Mammary epithelial cell (primary cell): ENCODE measurements at regions not wholly inside any gene's neighbourhood (a gene's known extent, or its start where the extent isn't known, plus 50 kb on each side); places are given as distances from the start of the nearest gene placed in this dataset.

Experiments used
- CTCF ChIP-seq, 2 donors: IDR thresholded peaks in 1 of 2; conservative IDR thresholded peaks in 1 of 2; 2 replicates each; pipeline ENCODE4 v1.5.1; 2011 to 2012; ENCODE audit warnings: inconsistent platforms in 2 of 2, low read length in 2 of 2, mild to moderate bottlenecking in 2 of 2, control low read depth in 1 of 2, low read depth in 1 of 2; ENCODE audit not compliant: insufficient read depth in 1 of 2; ENCODE audit errors: extremely low read depth in 1 of 2
- EZH2 ChIP-seq: IDR thresholded peaks from 2 replicates; pipeline ENCODE4 v1.6.1; 2012; ENCODE audit warnings: low read length, inconsistent platforms, borderline replicate concordance

GRCh38 chr1:5598824-5599395 lies 393.3 kb downstream of the NPHP4 start:
- TF ChIP-seq EZH2 = no peak
- TF ChIP-seq CTCF (conservative IDR thresholded peaks at IDR 0.05 in 1 of 2, IDR thresholded peaks at IDR 0.05 in 1 of 2; ENCODE audit: extremely low read depth in 1 of 2, insufficient read depth in 1 of 2, low read depth in 1 of 2, low read length in 2 of 2) = no peak
